Fibroblast of gingiva (primary cell): ENCODE measurements at regions not wholly inside any gene's neighbourhood (a gene's known extent, or its start where the extent isn't known, plus 50 kb on each side); places are given as distances from the start of the nearest gene placed in this dataset.

Source experiments
- DNase-seq: peaks from one replicate; pipeline ENCODE4 v3.0.0-alpha.2; 2011; ENCODE audit warnings: low read depth

- DNase-seq: no peak
These were observed 185.4 kb upstream of the NSMCE3 start for GRCh38 chr15:29455055-29455454.

GRCh38 chr15:29454506-29454905 lies 184.9 kb upstream of the NSMCE3 start:
- DNase-seq: no peak

GRCh38 chr15:29452881-29453731 lies 183.5 kb upstream of the NSMCE3 start:
- DNase-seq: no peak

GRCh38 chr15:29451201-29451781 lies 181.7 kb upstream of the NSMCE3 start:
- no peak for DNase-seq

GRCh38 chr15:29449136-29449535 lies 179.5 kb upstream of the NSMCE3 start:
- no peak for DNase-seq

- DNase-seq: no peak
These were observed 178.7 kb upstream of the NSMCE3 start for GRCh38 chr15:29448320-29448719.

GRCh38 chr15:29446480-29446879 lies 176.9 kb upstream of the NSMCE3 start:
- no peak for DNase-seq

GRCh38 chr15:29442532-29442931 lies 172.9 kb upstream of the NSMCE3 start:
- no peak for DNase-seq

- DNase-seq: no peak
These were observed 170.9 kb upstream of the NSMCE3 start for GRCh38 chr15:29440541-29440940.

- no peak for DNase-seq
These were observed 169.1 kb upstream of the NSMCE3 start for GRCh38 chr15:29438703-29439055.

- DNase-seq: no peak
These were observed 168.5 kb upstream of the NSMCE3 start for GRCh38 chr15:29437888-29438702.

GRCh38 chr15:29435811-29436210 lies 166.2 kb upstream of the NSMCE3 start:
- DNase-seq: no peak

- no peak for DNase-seq
These were observed 164.7 kb upstream of the NSMCE3 start for GRCh38 chr15:29434280-29434679.

- no peak for DNase-seq
These were observed 164.1 kb upstream of the NSMCE3 start for GRCh38 chr15:29433507-29434248.

- no peak for DNase-seq
These were observed 163.4 kb upstream of the NSMCE3 start for GRCh38 chr15:29433050-29433318.

GRCh38 chr15:29432191-29433049 lies 162.8 kb upstream of the NSMCE3 start:
- DNase-seq: no peak

- DNase-seq: no peak
These were observed 161.2 kb upstream of the NSMCE3 start for GRCh38 chr15:29430831-29431230.

- no peak for DNase-seq
These were observed 160.5 kb upstream of the NSMCE3 start for GRCh38 chr15:29430124-29430523.

- DNase-seq: no peak
These were observed 160.0 kb upstream of the NSMCE3 start for GRCh38 chr15:29429584-29429983.

GRCh38 chr15:29428925-29429573 lies 159.4 kb upstream of the NSMCE3 start:
- no peak for DNase-seq

- no peak for DNase-seq
These were observed 156.2 kb upstream of the NSMCE3 start for GRCh38 chr15:29425864-29426263.
